HG03575 (cell line): ENCODE measurements at regions not wholly inside any gene's neighbourhood (a gene's known extent, or its start where the extent isn't known, plus 50 kb on each side); places are given as distances from the start of the nearest gene placed in this dataset.

Experiments used
- ATAC-seq: cut with Tn5 transposase; IDR thresholded peaks from one replicate; pipeline ENCODE4 v1.9.1; 2021; ENCODE audit not compliant: unreplicated experiment, insufficient number of reproducible peaks, low FRiP score; ENCODE audit errors: extremely low read depth

GRCh38 chr1:185427776-185428175 lies 110.7 kb upstream of the IVNS1ABP start:
- no peak for ATAC-seq

DNA sequence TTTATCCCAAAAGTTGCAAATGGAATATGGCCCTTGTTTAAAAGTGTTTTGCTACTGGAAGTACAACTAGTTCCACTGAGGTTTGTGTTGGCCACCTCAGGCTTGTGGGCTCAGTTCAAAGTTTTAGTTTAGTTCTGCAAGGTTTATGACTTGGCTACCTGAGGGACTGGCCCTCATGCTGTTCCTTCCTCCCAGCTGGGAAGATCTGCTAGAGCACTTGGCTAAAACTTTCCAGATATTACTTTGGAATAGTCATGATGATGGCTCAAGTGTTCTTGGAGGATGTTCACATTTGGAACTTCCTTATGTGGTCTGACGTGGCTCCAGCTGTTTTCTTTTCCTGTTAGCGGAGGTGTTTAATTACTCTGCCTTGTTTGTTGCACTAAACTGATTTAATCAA lies 110.2 kb upstream of the IVNS1ABP start:
- no peak for ATAC-seq

- no peak for ATAC-seq
Observed at GRCh38 chr1:185426848-185427247, 109.8 kb upstream of the IVNS1ABP start.

DNA sequence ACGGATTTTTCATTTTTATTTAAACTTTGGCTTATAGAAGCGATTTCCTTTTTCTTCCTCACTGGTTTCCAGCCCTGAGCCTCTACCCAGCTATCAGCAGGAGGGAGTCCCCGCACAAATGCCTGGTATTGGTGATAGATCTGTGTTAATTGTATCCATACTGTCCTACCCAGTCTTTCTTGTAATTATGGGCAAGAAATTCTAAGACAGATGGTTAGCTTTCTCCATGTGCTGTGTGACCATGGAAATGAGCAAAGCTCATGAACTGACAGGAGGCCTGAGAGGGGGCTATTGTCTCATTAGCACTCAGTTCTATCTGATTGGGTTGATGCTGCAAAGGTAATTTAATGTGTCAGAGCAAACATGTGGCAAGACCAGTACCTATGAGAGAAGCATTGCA lies 108.1 kb upstream of the IVNS1ABP start:
- no peak for ATAC-seq

DNA sequence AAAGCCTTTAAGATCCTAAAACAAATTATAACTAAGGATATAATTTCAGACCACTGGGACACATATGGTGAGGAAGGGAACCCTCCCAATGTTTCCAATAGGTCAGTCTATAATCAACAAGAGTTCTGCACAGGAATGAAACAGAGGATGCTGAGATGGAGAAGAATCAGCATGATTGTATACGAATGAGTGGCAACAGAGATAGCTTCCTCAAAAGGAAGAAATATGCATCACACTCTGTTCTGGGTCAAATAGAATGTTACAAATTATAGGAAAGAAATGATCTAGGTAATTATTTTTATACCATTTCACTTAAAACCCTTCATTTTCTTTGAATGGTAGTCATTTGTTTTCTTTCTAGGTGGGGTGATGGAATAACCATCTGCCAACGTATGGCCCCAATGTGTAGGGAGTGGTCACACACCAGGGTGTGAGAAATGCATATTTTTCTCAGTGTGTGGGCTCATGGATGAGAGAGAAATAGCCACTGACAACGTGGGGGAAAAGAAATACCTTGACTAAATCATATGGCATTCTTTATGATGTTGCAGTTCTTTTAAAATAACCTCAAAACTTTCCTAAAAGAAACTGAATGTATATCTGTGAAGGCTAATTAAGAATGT lies 104.6 kb upstream of the IVNS1ABP start:
- no peak for ATAC-seq

GRCh38 chr1:185420588-185421081 lies 103.6 kb upstream of the IVNS1ABP start:
- no peak for ATAC-seq

DNA sequence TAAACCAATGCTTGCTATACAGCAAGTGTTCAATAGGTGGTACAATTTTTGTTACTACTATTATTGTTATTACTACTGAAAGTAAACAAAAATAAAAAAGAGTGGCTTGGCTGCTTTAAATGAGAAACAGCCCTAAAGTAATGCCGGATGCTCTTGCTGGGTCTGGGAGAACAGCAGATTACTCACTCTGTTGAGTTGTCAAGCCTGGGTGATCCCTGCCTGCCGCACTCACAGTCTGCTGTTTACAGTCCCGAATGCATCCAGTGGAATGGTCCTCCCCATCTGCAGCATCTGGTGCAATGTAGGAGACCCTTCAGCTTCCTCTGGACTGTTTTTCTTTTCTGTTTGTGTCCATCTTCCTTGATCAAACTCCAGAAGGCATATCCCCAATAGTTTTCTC lies 102.7 kb upstream of the IVNS1ABP start:
- ATAC-seq = no peak

- no peak for ATAC-seq
Observed at GRCh38 chr1:185418472-185418871, 101.4 kb upstream of the IVNS1ABP start.

DNA sequence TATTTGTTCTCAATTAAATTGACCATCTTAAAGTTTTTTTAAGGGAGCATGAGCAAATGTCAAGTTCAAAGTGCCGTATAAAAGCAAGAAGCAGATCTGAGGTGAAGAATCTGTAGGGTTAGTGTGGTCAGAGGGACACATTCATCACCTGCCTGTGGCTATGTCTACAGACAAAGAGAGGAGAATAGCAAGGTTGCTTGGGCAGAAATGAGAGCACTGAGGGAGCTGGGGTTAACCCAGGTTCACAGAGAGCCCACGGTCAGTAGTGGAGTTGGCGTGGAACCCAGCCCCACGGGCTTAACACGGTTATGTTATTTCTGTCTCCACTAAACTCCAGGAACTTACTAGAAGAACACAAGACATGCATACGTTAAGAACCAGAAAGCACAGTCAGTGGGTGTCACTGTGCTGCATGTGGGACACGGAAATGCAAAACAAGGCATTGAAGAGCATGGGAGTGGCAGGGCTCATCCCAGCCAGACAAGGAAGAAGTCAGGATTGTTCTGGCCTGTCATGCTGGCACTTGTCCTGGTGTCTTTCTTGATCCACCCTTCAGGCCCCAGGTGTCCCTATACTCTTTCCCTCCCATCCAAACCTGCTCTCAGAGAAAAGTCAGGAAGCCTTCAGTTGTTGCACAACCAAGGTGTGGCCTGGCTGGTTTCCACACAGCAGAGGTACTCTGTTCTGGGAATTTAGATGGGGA lies 95.5 kb upstream of the IVNS1ABP start:
- ATAC-seq = no peak

- no peak for ATAC-seq
Observed at GRCh38 chr1:185409763-185410528, 92.9 kb upstream of the IVNS1ABP start.

GRCh38 chr1:185409345-185409744 lies 92.3 kb upstream of the IVNS1ABP start:
- ATAC-seq = no peak

- ATAC-seq = no peak
Observed at GRCh38 chr1:185408700-185409270, 91.7 kb upstream of the IVNS1ABP start.

DNA sequence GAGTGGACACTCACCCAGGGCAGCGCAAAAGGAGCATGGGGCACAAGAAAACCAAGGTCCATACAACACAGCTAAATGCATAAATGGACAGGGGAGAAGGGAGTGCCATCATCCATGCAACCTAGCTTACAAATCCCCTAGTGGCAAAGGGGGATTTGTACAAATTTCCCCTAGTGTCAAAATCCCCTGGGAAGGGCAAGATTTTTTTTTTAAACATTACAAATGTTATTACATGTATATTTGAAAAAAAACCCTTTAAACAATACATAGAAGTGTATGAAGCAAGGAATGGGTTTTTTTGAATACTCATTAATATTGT lies 89.6 kb upstream of the IVNS1ABP start:
- ATAC-seq = no peak

GRCh38 chr1:185406006-185406690 lies 89.1 kb upstream of the IVNS1ABP start:
- no peak for ATAC-seq

GRCh38 chr1:185404907-185405568 lies 88.0 kb upstream of the IVNS1ABP start:
- ATAC-seq = no peak

DNA sequence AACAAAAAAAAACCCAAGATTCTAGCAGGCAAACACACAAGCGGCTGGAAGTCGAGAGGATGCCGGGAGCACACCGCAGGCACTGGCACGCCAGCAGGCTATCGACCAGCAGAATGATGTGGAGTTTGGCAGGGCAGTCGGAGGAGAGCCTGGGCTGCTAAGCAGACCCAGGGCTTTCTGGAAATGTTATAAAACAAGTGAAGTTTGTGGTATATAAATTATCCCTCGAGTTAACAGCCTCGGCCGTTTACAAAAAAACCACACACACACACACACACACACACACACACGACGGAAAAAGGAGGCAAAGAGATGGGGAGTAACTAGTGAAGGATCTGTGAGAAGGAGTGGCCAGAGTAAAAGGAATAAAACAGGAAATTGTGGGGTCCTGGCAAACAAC lies 87.2 kb upstream of the IVNS1ABP start:
- no peak for ATAC-seq

GRCh38 chr1:185402930-185403329 lies 85.9 kb upstream of the IVNS1ABP start:
- no peak for ATAC-seq

- ATAC-seq = no peak
Observed at GRCh38 chr1:185401019-185401418, 84.0 kb upstream of the IVNS1ABP start.

GRCh38 chr1:185400052-185400451 lies 83.0 kb upstream of the IVNS1ABP start:
- no peak for ATAC-seq
